Ovary (tissue), 3 donors: ENCODE measurements at regions not wholly inside any gene's neighbourhood (a gene's known extent, or its start where the extent isn't known, plus 50 kb on each side); places are given as distances from the start of the nearest gene placed in this dataset.

ENCODE experiments used
- EP300 ChIP-seq: sonication (generic); formaldehyde crosslinking; IDR thresholded peaks from one replicate; pipeline ENCODE4 v1.6.1; 2017; ENCODE audit warnings: antibody characterized with exemption
- POLR2A ChIP-seq: fragments of 450-650 bp; IDR thresholded peaks from one replicate; pipeline ENCODE4 v1.6.1; 2017; ENCODE audit warnings: antibody characterized with exemption, mild to moderate bottlenecking, moderate library complexity
- TF ChIP-seq, protein P1 (sequence below), 3 donors: fragments of 450-650 bp in 2 of 3; fragments of 200-600 bp in 1 of 3; IDR thresholded peaks; one replicate each; pipeline versions ENCODE4 v1.5.1 to v1.8.0; 2016 to 2022; ENCODE audit warnings: antibody characterized with exemption in 3 of 3, mild to moderate bottlenecking in 1 of 3
- donor health status: DM: no; HTN: no; CAD: no.

DNA sequence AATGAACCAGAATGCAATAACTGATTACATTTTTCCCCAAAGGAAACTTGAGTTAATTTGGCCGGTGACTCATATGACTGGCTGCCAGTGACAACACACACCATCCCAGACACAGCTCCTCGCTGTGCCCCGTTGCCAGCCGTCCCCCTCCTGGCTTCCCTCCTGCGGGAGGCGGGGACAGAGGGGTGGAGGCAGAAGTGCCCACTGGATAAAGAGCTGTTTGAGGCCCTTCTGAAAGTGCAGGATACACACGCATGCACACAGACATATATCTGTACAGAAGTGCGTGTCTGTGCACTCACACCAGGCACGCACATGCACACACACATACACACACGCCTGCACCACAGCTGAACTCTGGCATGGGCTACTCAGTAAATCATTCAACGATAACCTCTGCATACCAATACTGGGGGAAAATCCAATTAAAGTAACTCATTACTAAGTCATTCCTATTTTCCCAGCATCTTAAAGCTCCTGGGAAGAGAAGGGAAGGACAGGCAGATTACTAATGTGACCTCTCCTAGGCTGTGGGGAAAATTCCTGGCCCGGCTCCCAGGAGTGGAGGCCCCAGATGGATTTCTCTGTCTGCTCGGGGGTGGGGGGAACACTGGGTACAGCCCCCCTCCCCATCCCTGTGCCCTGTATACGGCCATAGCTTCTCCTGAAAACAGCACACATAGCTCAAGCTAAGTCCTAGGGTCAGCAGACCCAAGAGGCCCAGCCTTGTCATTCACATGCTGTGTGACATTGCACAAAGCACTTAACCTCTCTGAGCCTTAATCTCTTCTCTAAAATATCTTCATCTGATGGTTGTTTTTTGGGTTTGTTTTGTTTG is 52.3 kb upstream of the MYL10 start:
- TF ChIP-seq, protein P1, sequence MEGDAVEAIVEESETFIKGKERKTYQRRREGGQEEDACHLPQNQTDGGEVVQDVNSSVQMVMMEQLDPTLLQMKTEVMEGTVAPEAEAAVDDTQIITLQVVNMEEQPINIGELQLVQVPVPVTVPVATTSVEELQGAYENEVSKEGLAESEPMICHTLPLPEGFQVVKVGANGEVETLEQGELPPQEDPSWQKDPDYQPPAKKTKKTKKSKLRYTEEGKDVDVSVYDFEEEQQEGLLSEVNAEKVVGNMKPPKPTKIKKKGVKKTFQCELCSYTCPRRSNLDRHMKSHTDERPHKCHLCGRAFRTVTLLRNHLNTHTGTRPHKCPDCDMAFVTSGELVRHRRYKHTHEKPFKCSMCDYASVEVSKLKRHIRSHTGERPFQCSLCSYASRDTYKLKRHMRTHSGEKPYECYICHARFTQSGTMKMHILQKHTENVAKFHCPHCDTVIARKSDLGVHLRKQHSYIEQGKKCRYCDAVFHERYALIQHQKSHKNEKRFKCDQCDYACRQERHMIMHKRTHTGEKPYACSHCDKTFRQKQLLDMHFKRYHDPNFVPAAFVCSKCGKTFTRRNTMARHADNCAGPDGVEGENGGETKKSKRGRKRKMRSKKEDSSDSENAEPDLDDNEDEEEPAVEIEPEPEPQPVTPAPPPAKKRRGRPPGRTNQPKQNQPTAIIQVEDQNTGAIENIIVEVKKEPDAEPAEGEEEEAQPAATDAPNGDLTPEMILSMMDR (IDR thresholded peaks at IDR 0.05) = no peak
- TF ChIP-seq EP300 = no peak
- no peak for TF ChIP-seq POLR2A
